ENCODE measurements at regions not wholly inside any gene's neighbourhood (a gene's known extent, or its start where the extent isn't known, plus 50 kb on each side); places are given as distances from the start of the nearest gene placed in this dataset.

- ATAC-seq (no peak), DNase-seq (no peak)
- intact Hi-C loops (cut with micrococcal nuclease), result no loop called here
- TF ChIP-seq CTCF (IDR thresholded peaks at IDR 0.05), result no peak
- CTCF ChIA-PET, result no interaction called here
- H3K36me3 Mint-ChIP-seq (ENCODE audit: low read depth), result no peaks in the 10 kb centered on the region
- H3K4me1 Mint-ChIP-seq (ENCODE audit: low read depth), result no peaks in the 10 kb centered on the region
- peaks cover 3% of the 10 kb centered on the region for H3K27me3 Mint-ChIP-seq
- POLR2A ChIA-PET, result no interaction called here
- H3K4me3 Mint-ChIP-seq, result no peak overlapping the region
- H3K9me3 Mint-ChIP-seq, result no peaks in the 10 kb centered on the region
- no peak overlapping the region for H3K27ac Mint-ChIP-seq
Observed at GRCh38 chr9:87389936-87390335, 107.7 kb upstream of the DAPK1 start.

- no peak for TF ChIP-seq CTCF (IDR thresholded peaks at IDR 0.05)
- H3K27me3 Mint-ChIP-seq, result peaks cover 3% of the 10 kb centered on the region
- DNase-seq, result no peak
- no peaks in the 10 kb centered on the region for H3K4me1 Mint-ChIP-seq (ENCODE audit: low read depth)
- no peak overlapping the region for H3K27ac Mint-ChIP-seq
- H3K4me3 Mint-ChIP-seq, result no peak overlapping the region
- ChIA-PET CTCF (no interaction called here), POLR2A (no interaction called here)
- H3K36me3 Mint-ChIP-seq (ENCODE audit: low read depth), result no peaks in the 10 kb centered on the region
- ATAC-seq, result no peak
- H3K9me3 Mint-ChIP-seq, result no peaks in the 10 kb centered on the region
- intact Hi-C loops (cut with micrococcal nuclease), result no loop called here
Observed at GRCh38 chr9:87390361-87390760, 107.3 kb upstream of the DAPK1 start.

GRCh38 chr9:87392086-87392485, 105.6 kb upstream of the DAPK1 start:
- DNase-seq, result no peak
- TF ChIP-seq CTCF (IDR thresholded peaks at IDR 0.05), result no peak
- Mint-ChIP-seq H3K9me3 (no peaks in the 10 kb centered on the region), H3K27ac (no peak overlapping the region), H3K27me3 (peaks cover 3% of the 10 kb centered on the region), H3K4me3 (no peak overlapping the region), H3K36me3 (ENCODE audit: low read depth) (no peaks in the 10 kb centered on the region), H3K4me1 (ENCODE audit: low read depth) (no peaks in the 10 kb centered on the region)
- intact Hi-C loops (cut with micrococcal nuclease), result no loop called here
- ATAC-seq, result no peak
- POLR2A ChIA-PET, result no interaction called here
- CTCF ChIA-PET, result no interaction called here

- ChIA-PET POLR2A (no interaction called here), CTCF (no interaction called here)
- Mint-ChIP-seq H3K9me3 (no peaks in the 10 kb centered on the region), H3K27ac (no peak overlapping the region), H3K4me3 (no peak overlapping the region), H3K4me1 (ENCODE audit: low read depth) (no peaks in the 10 kb centered on the region), H3K36me3 (ENCODE audit: low read depth) (no peaks in the 10 kb centered on the region), H3K27me3 (peaks cover 3% of the 10 kb centered on the region)
- intact Hi-C loops (cut with micrococcal nuclease), result no loop called here
- ATAC-seq (no peak), DNase-seq (no peak)
- no peak for TF ChIP-seq CTCF (IDR thresholded peaks at IDR 0.05)
Observed at GRCh38 chr9:87393706-87394230, 103.9 kb upstream of the DAPK1 start.

GRCh38 chr9:87395804-87396479, 101.7 kb upstream of the DAPK1 start:
- H3K4me1 Mint-ChIP-seq (ENCODE audit: low read depth), result no peaks in the 10 kb centered on the region
- ATAC-seq (no peak), DNase-seq (no peak)
- POLR2A ChIA-PET, result no interaction called here
- TF ChIP-seq CTCF (IDR thresholded peaks at IDR 0.05), result no peak
- intact Hi-C loops (cut with micrococcal nuclease), result no loop called here
- CTCF ChIA-PET, result no interaction called here
- no peaks in the 10 kb centered on the region for H3K36me3 Mint-ChIP-seq (ENCODE audit: low read depth)
- H3K27ac Mint-ChIP-seq, result no peak overlapping the region
- H3K27me3 Mint-ChIP-seq, result peaks cover 2% of the 10 kb centered on the region
- no peaks in the 10 kb centered on the region for H3K9me3 Mint-ChIP-seq
- no peak overlapping the region for H3K4me3 Mint-ChIP-seq

Measured in activated CD8-positive, alpha-beta T cell treated with anti-CD3 and anti-CD28 coated beads for 36 hours (primary cell).